Mammary epithelial cell (primary cell): ENCODE measurements at regions not wholly inside any gene's neighbourhood (a gene's known extent, or its start where the extent isn't known, plus 50 kb on each side); places are given as distances from the start of the nearest gene placed in this dataset.

Experiments
- CTCF ChIP-seq, 2 donors: IDR thresholded peaks in 1 of 2; conservative IDR thresholded peaks in 1 of 2; 2 replicates each; pipeline ENCODE4 v1.5.1; 2011 to 2012; ENCODE audit warnings: inconsistent platforms in 2 of 2, low read length in 2 of 2, mild to moderate bottlenecking in 2 of 2, control low read depth in 1 of 2, low read depth in 1 of 2; ENCODE audit not compliant: insufficient read depth in 1 of 2; ENCODE audit errors: extremely low read depth in 1 of 2
- EZH2 ChIP-seq: IDR thresholded peaks from 2 replicates; pipeline ENCODE4 v1.6.1; 2012; ENCODE audit warnings: low read length, inconsistent platforms, borderline replicate concordance

DNA sequence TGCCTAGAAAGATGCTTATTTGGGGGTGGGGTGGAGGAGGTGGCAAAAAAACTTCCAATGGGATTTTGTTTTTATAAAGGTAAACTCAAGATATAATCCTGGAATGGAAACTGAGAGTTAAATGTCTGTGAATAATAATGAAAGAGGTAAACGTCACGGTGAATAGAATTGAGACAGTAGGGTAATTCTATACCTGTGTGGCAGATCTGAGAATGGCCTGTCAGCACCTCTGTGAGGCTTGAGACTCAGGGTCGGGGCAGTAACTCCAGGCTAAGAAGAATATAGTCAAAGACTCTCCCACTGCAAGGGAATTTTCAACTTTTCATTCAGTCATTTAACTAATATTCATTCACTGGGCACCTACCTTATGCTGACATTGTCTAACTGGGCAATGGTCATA is 581.2 kb upstream of the ZNF608 start:
- no peak for TF ChIP-seq EZH2
- no peak for TF ChIP-seq CTCF (conservative IDR thresholded peaks at IDR 0.05 in 1 of 2, IDR thresholded peaks at IDR 0.05 in 1 of 2; ENCODE audit: extremely low read depth in 1 of 2, insufficient read depth in 1 of 2, low read depth in 1 of 2, low read length in 2 of 2)
